H1 (cell line): ENCODE measurements at regions not wholly inside any gene's neighbourhood (a gene's known extent, or its start where the extent isn't known, plus 50 kb on each side); places are given as distances from the start of the nearest gene placed in this dataset.

Source experiments
- CTCF ChIA-PET: fragments of 300-600 bp; sonication (Branson Sonifier 250); formaldehyde crosslinking; loops from one replicate; lab custom pipeline; 2021; ENCODE audit not compliant: partially characterized antibody; lab: Charles Lee
- POLR2A ChIA-PET: fragments of 300-600 bp; sonication (Branson Sonifier 250); formaldehyde crosslinking; loops from one replicate; lab custom pipeline; 2021; ENCODE audit warnings: inconsistent platforms; ENCODE audit not compliant: partially characterized antibody; lab: Charles Lee
- DNase-seq, 2 experiments: peaks; one replicate each; pipeline versions ENCODE4 v3.0.0 to v3.0.0-alpha.2; 2010 to 2022; ENCODE audit warnings: low spot score in 2 of 2, low read depth in 1 of 2, mixed read lengths in 1 of 2
- FAIRE-seq: peaks from 2 replicates; lab custom pipeline; 2011; peaks lifted over from hg19 to GRCh38; lab: Jason Lieb, UNC
- H2AFZ ChIP-seq: 2 replicates; pipeline ENCODE4 v1.8.1; 2012; ENCODE audit warnings: low read length, inconsistent platforms
- H2AK5ac ChIP-seq: 2 replicates; pipeline ENCODE4 v1.6.1; 2013; ENCODE audit warnings: low read depth, low read length
- H2BK120ac ChIP-seq: replicated peaks from 2 replicates; pipeline ENCODE3; 2013; ENCODE audit warnings: low read depth, low read length, inconsistent platforms
- H2BK12ac ChIP-seq: 2 replicates; pipeline ENCODE4 v1.6.1; 2013; ENCODE audit warnings: low read depth, low read length
- H2BK15ac ChIP-seq: 2 replicates; pipeline ENCODE4 v1.6.1; 2013; ENCODE audit warnings: low read length
- H2BK20ac ChIP-seq: 2 replicates; pipeline ENCODE4 v1.6.1; 2013; ENCODE audit warnings: low read length
- H2BK5ac ChIP-seq: 2 replicates; pipeline ENCODE4 v1.6.1; 2013; ENCODE audit warnings: low read depth, low read length
- H3K14ac ChIP-seq: 2 replicates; pipeline ENCODE4 v1.6.1; 2013; ENCODE audit warnings: inconsistent platforms; ENCODE audit not compliant: insufficient read length
- H3K18ac ChIP-seq: 2 replicates; pipeline ENCODE4 v1.6.1; 2013; ENCODE audit warnings: low read length; ENCODE audit errors: extremely low read depth
- H3K23ac ChIP-seq: 2 replicates; pipeline ENCODE4 v1.6.1; 2013; ENCODE audit warnings: inconsistent platforms; ENCODE audit not compliant: insufficient read length
- H3K23me2 ChIP-seq: 2 replicates; pipeline ENCODE4 v1.6.1; 2013; ENCODE audit warnings: low read depth, low read length
- H3K27ac ChIP-seq: 2 replicates; pipeline ENCODE4 v1.6.1; 2011; ENCODE audit warnings: low read depth, low read length, inconsistent platforms
- H3K27me3 ChIP-seq, 4 experiments: replicated peaks in 1 of 4; 1 replicate in 1 of 4; 2 replicates in 3 of 4; pipeline versions ENCODE4 v1.6.1 to v1.8.1; 2011 to 2013; ENCODE audit warnings: low read length in 3 of 4, mild to moderate bottlenecking in 3 of 4, inconsistent platforms in 2 of 4, mixed read lengths in 2 of 4, moderate library complexity in 1 of 4; ENCODE audit not compliant: control insufficient read depth in 3 of 4, insufficient read depth in 3 of 4; ENCODE audit errors: extremely low read depth in 1 of 4
- H3K36me3 ChIP-seq, 4 experiments: 2 replicates each; pipeline versions ENCODE4 v1.6.1 to v1.8.1; 2011 to 2013; ENCODE audit warnings: mild to moderate bottlenecking in 4 of 4, low read length in 3 of 4, moderate library complexity in 2 of 4, control low read depth in 1 of 4, inconsistent platforms in 1 of 4; ENCODE audit not compliant: insufficient read depth in 4 of 4, control insufficient read depth in 2 of 4
- H3K4ac ChIP-seq: replicated peaks from 2 replicates; pipeline ENCODE3; 2013; ENCODE audit warnings: low read length, low read depth, mixed read lengths, inconsistent platforms; ENCODE audit not compliant: insufficient read length
- H3K4me1 ChIP-seq, 4 experiments: replicated peaks in 1 of 4; 1 replicate in 1 of 4; 2 replicates in 3 of 4; pipeline versions ENCODE4 v1.6.1 to v1.8.1; 2011 to 2013; ENCODE audit warnings: low read length in 3 of 4, inconsistent platforms in 2 of 4, mixed read lengths in 1 of 4; ENCODE audit not compliant: insufficient read depth in 4 of 4, control insufficient read depth in 3 of 4
- H3K4me2 ChIP-seq, 2 experiments: 2 replicates each; pipeline versions ENCODE4 v1.6.1 to v1.8.1; 2011 to 2013; ENCODE audit warnings: low read depth in 2 of 2, low read length in 2 of 2, control low read depth in 1 of 2, inconsistent platforms in 1 of 2, mild to moderate bottlenecking in 1 of 2; ENCODE audit not compliant: insufficient read depth in 1 of 2
- H3K4me3 ChIP-seq, 4 experiments: fragments of 200-600, 300-600 bp in 1 of 4; sonication (generic), shearing (Covaris generic), sonication (Bioruptor Twin) in 1 of 4; 2 replicates each; pipeline versions ENCODE4 v1.5.1 to v1.8.1; 2011 to 2016; ENCODE audit warnings: low read length in 4 of 4, low read depth in 3 of 4, control low read depth in 2 of 4, inconsistent platforms in 2 of 4, mild to moderate bottlenecking in 2 of 4, mixed read lengths in 1 of 4, moderate library complexity in 1 of 4; ENCODE audit not compliant: insufficient read depth in 2 of 4; ENCODE audit errors: extremely low read depth in 1 of 4
- H3K56ac ChIP-seq: replicated peaks from 2 replicates; pipeline ENCODE3; 2013; ENCODE audit warnings: low read depth, mild to moderate bottlenecking, mixed read lengths, low read length, inconsistent platforms; ENCODE audit not compliant: insufficient read length
- H3K79me1 ChIP-seq: 2 replicates; pipeline ENCODE4 v1.6.1; 2013; ENCODE audit warnings: low read depth, low read length, control low read depth
- H3K79me2 ChIP-seq, 2 experiments: 2 replicates each; pipeline versions ENCODE4 v1.6.1 to v1.8.1; 2012 to 2013; ENCODE audit warnings: low read length in 2 of 2, mild to moderate bottlenecking in 2 of 2, inconsistent platforms in 1 of 2; ENCODE audit not compliant: insufficient read depth in 2 of 2, control insufficient read depth in 1 of 2
- H3K9ac ChIP-seq, 4 experiments: replicated peaks in 1 of 4; 1 replicate in 1 of 4; 2 replicates in 3 of 4; pipeline versions ENCODE4 v1.6.1 to v1.8.1; 2011 to 2013; ENCODE audit warnings: low read depth in 3 of 4, low read length in 3 of 4, control low read depth in 2 of 4, mild to moderate bottlenecking in 2 of 4, moderate library complexity in 2 of 4, inconsistent platforms in 1 of 4; ENCODE audit errors: extremely low read depth in 1 of 4
- H3K9me3 ChIP-seq, 2 experiments: 2 replicates each; pipeline versions ENCODE4 v1.6.1 to v1.8.1; 2012 to 2013; ENCODE audit warnings: mild to moderate bottlenecking in 2 of 2, moderate library complexity in 2 of 2, control low read depth in 1 of 2, inconsistent platforms in 1 of 2, low read depth in 1 of 2, low read length in 1 of 2, mixed read lengths in 1 of 2; ENCODE audit not compliant: insufficient read depth in 2 of 2
- H4K20me1 ChIP-seq, 2 experiments: replicated peaks in 1 of 2; 2 replicates each; pipeline versions ENCODE3 to v1.8.1; 2011 to 2013; ENCODE audit warnings: inconsistent platforms in 2 of 2, low read length in 2 of 2, mild to moderate bottlenecking in 1 of 2; ENCODE audit not compliant: insufficient read depth in 2 of 2, control insufficient read depth in 1 of 2
- H4K5ac ChIP-seq: 2 replicates; pipeline ENCODE4 v1.6.1; 2013; ENCODE audit warnings: low read length, low read depth, mixed read lengths, inconsistent platforms; ENCODE audit not compliant: insufficient read length
- H4K8ac ChIP-seq: 2 replicates; pipeline ENCODE4 v1.8.0; 2013; ENCODE audit warnings: mild to moderate bottlenecking, moderate library complexity, low read length, inconsistent platforms; ENCODE audit not compliant: insufficient read depth; ENCODE audit errors: extremely low read depth
- H4K91ac ChIP-seq: replicated peaks from 2 replicates; pipeline ENCODE3; 2013; ENCODE audit warnings: low read length, mixed read lengths, inconsistent platforms; ENCODE audit not compliant: insufficient read length
- ASH2L ChIP-seq: fragments of 200-600, 300-600 bp; sonication (generic); IDR thresholded peaks from one replicate; pipeline ENCODE4 v1.7.1; 2017; ENCODE audit warnings: low read length
- CBX5 ChIP-seq: fragments of 300-800, 300-1000 bp; sonication (generic); IDR thresholded peaks from 2 replicates; pipeline ENCODE4 v1.7.1; 2016; ENCODE audit warnings: antibody characterized with exemption, low read length, low read depth
- CTCF ChIP-seq, 3 experiments: IDR thresholded peaks; 1 replicate in 2 of 3; 2 replicates in 1 of 3; pipeline versions ENCODE4 v1.5.1 to v1.6.1; 2011; ENCODE audit warnings: low read length in 3 of 3, mild to moderate bottlenecking in 3 of 3, inconsistent platforms in 2 of 3, low read depth in 1 of 3, moderate library complexity in 1 of 3; ENCODE audit not compliant: insufficient read depth in 1 of 3; ENCODE audit errors: control extremely low read depth in 1 of 3
- E2F6 ChIP-seq: IDR thresholded peaks from 2 replicates; pipeline ENCODE4 v1.6.1; 2012; ENCODE audit warnings: inconsistent platforms
- HDAC6 ChIP-seq: IDR thresholded peaks from one replicate; pipeline ENCODE4 v1.7.1; 2012; ENCODE audit warnings: low read depth, mild to moderate bottlenecking, inconsistent platforms, low read length, moderate library complexity
- KDM4A ChIP-seq: IDR thresholded peaks from one replicate; pipeline ENCODE4 v1.7.1; 2012; ENCODE audit warnings: low read depth, mild to moderate bottlenecking, moderate library complexity, low read length, inconsistent platforms; ENCODE audit not compliant: severe bottlenecking
- RBBP5 ChIP-seq: IDR thresholded peaks from 2 replicates; pipeline ENCODE4 v1.7.1; 2012; ENCODE audit warnings: low read depth, mild to moderate bottlenecking, inconsistent platforms, low read length, moderate library complexity, borderline replicate concordance
- SAP30 ChIP-seq: fragments of 300-600 bp; sonication (generic); IDR thresholded peaks from 2 replicates; pipeline ENCODE4 v1.7.1; 2012; ENCODE audit warnings: low read length, moderate library complexity, mild to moderate bottlenecking, inconsistent platforms; ENCODE audit not compliant: insufficient read depth, insufficient replicate concordance
- SIN3A ChIP-seq, 2 experiments: IDR thresholded peaks in 1 of 2; conservative IDR thresholded peaks in 1 of 2; 2 replicates each; pipeline ENCODE4 v1.6.1; 2011 to 2012; ENCODE audit warnings: low read length in 2 of 2, improper control_type of control experiment in 1 of 2, low read depth in 1 of 2, mild to moderate bottlenecking in 1 of 2
- TBP ChIP-seq: IDR thresholded peaks from 2 replicates; pipeline ENCODE4 v1.6.1; 2011; ENCODE audit warnings: low read depth, low read length, improper control_type of control experiment
- ZNF274 ChIP-seq: IDR thresholded peaks from 2 replicates; pipeline ENCODE4 v1.7.0; 2012; ENCODE audit warnings: low read length, borderline replicate concordance; ENCODE audit errors: extremely low read depth
- WGBS, 2 experiments: shearing (Covaris generic) in 1 of 2; methylation state at CpG; one replicate each; pipeline versions ENCODE4 v1.1.6 to v1.1.7; 2013 to 2015; ENCODE audit warnings: low lambda C conversion rate in 2 of 2, mixed read lengths in 2 of 2, inconsistent platforms in 1 of 2, low coverage in 1 of 2, missing lambda C conversion rate in 1 of 2; ENCODE audit not compliant: insufficient replicate concordance in 2 of 2, insufficient coverage in 1 of 2, insufficient read length in 1 of 2; ENCODE audit errors: extremely low coverage in 1 of 2, missing lambda C conversion rate in 1 of 2; 5-methylcytosine and 5-hydroxymethylcytosine counted together

- Histone ChIP-seq H3K18ac (no peak overlapping the region), H3K27me3 (no peaks in the 10 kb centered on the region), H2BK20ac (no peak overlapping the region), H3K9ac (no peak overlapping the region), H4K8ac (no peak overlapping the region), H2BK15ac (no peak overlapping the region), H3K4me3 (no peak overlapping the region), H3K23ac (no peak overlapping the region), H2AK5ac (no peak overlapping the region), H4K5ac (no peak overlapping the region), H3K27ac (no peak overlapping the region), H4K91ac (no peak overlapping the region), H3K14ac (no peak overlapping the region), H4K20me1 (no peaks in the 10 kb centered on the region), H3K4me1 (no peaks in the 10 kb centered on the region), H3K79me2 (no peaks in the 10 kb centered on the region), H3K4ac (no peak overlapping the region), H2AFZ (no peak overlapping the region), H3K23me2 (no peaks in the 10 kb centered on the region), H3K36me3 (peaks cover 0 to 11% (median 4%) of the 10 kb centered on the region in 4 experiments; a peak in 2 of 8 replicates), H3K56ac (no peak overlapping the region), H2BK120ac (no peak overlapping the region), H3K4me2 (no peak overlapping the region), H2BK12ac (no peak overlapping the region), H3K79me1 (no peaks in the 10 kb centered on the region), H3K9me3 (no peaks in the 10 kb centered on the region), H2BK5ac (no peak overlapping the region)
- ChIA-PET CTCF (interaction anchor here (0.7 to 4.1 kb wide), 7 partner anchors 11 to 249 kb away, joined by 3 to 11 read pairs (median 3); no protein-coding TSS in a partner anchor), POLR2A (interaction anchor here (0.7 kb wide), 1 partner anchor 47 kb away, joined by 4 read pairs; no protein-coding TSS in a partner anchor)
- FAIRE-seq (no peak), DNase-seq (no peak)
- WGBS, 2 experiments, result 86% methylated on average over 9 of the region's 9 CpGs; no CpG with 5 or more reads in 1 of the 2 experiments
- TF ChIP-seq HDAC6, result no peak
- no peak for TF ChIP-seq TBP
- TF ChIP-seq KDM4A, result no peak
- TF ChIP-seq SAP30, result no peak
- TF ChIP-seq SIN3A (conservative IDR thresholded peaks at IDR 0.05 in 1 of 2, IDR thresholded peaks at IDR 0.05 in 1 of 2; ENCODE audit: low read depth in 1 of 2, low read length in 2 of 2), result no peak
- no peak for TF ChIP-seq E2F6
- TF ChIP-seq ZNF274, result no peak
- no peak for TF ChIP-seq RBBP5
- no peak for TF ChIP-seq ASH2L
- TF ChIP-seq CTCF (IDR thresholded peaks at IDR 0.05; ENCODE audit: control extremely low read depth in 1 of 3, insufficient read depth in 1 of 3, low read depth in 1 of 3, low read length in 3 of 3), result no peak
- no peak for TF ChIP-seq CBX5
Observed at GRCh38 chr16:11472851-11473250, 113.9 kb downstream of the LITAF start.
